DOHH2 (cell line): ENCODE measurements at regions not wholly inside any gene's neighbourhood (a gene's known extent, or its start where the extent isn't known, plus 50 kb on each side); places are given as distances from the start of the nearest gene placed in this dataset.

Source experiments
- EZH2phosphoT487 ChIP-seq: fragments of 200-600 bp; sonication (generic); IDR thresholded peaks from 2 replicates; pipeline ENCODE4 v1.6.1; 2017; ENCODE audit warnings: borderline replicate concordance, mild to moderate bottlenecking, antibody characterized with exemption, low read length, moderate library complexity, mixed read lengths
- TF ChIP-seq, protein P1 (sequence below): fragments of 200-600 bp; sonication (generic); IDR thresholded peaks from one replicate; pipeline ENCODE4 v1.5.1; 2014; ENCODE audit warnings: antibody characterized with exemption, mild to moderate bottlenecking, low read depth, low read length; ENCODE audit not compliant: poor library complexity, severe bottlenecking

DNA sequence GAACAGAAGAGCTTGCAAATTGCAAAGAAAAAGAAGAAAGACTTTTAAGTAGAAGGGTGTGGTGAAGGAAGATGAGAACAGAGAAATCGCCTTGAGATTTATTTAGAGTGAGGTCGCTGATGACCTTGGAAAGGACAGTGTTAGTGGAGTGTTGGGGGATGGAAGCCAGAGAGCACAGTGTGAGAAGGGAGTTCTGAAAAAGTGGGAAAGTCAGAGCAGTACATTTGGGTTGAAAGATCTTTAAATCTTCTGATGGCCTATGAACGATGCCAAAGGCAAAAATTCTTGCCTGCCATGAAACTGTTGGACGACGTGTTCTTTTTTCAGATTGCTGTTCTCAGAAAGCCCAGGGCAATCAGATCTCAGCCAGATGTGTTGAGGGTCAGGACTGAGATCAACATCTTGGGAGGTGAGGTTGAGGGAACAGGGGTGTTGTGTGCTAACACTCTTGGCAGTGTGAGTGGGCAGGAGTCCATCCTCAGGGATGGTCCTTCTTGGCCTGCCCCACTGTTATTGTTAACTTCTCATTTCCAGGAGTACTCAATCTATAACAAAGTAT is 330.1 kb downstream of the MAP2K6 start:
- TF ChIP-seq, protein P1, sequence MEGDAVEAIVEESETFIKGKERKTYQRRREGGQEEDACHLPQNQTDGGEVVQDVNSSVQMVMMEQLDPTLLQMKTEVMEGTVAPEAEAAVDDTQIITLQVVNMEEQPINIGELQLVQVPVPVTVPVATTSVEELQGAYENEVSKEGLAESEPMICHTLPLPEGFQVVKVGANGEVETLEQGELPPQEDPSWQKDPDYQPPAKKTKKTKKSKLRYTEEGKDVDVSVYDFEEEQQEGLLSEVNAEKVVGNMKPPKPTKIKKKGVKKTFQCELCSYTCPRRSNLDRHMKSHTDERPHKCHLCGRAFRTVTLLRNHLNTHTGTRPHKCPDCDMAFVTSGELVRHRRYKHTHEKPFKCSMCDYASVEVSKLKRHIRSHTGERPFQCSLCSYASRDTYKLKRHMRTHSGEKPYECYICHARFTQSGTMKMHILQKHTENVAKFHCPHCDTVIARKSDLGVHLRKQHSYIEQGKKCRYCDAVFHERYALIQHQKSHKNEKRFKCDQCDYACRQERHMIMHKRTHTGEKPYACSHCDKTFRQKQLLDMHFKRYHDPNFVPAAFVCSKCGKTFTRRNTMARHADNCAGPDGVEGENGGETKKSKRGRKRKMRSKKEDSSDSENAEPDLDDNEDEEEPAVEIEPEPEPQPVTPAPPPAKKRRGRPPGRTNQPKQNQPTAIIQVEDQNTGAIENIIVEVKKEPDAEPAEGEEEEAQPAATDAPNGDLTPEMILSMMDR: no peak
- no peak for TF ChIP-seq EZH2phosphoT487
